WTC11 (cell line): ENCODE measurements at regions not wholly inside any gene's neighbourhood (a gene's known extent, or its start where the extent isn't known, plus 50 kb on each side); places are given as distances from the start of the nearest gene placed in this dataset.

Experiments
- ATAC-seq: fragments of 200-7000 bp; cut with Tn5 transposase; 2 replicates; pipeline ENCODE4 v1.10.0; 2021; ENCODE audit warnings: mild to moderate bottlenecking, moderate library complexity
- CTCF ChIA-PET: fragments of 300-600 bp; sonication (Branson Sonifier 250); formaldehyde crosslinking; loops from one replicate; lab custom pipeline; 2021; ENCODE audit warnings: antibody characterized with exemption; lab: Charles Lee
- POLR2A ChIA-PET: fragments of 350-600 bp; sonication (Branson Sonifier 250); formaldehyde crosslinking; loops from one replicate; lab custom pipeline; 2021; ENCODE audit warnings: antibody characterized with exemption; lab: Charles Lee
- DNase-seq: peaks from one replicate; pipeline ENCODE4 v3.0.0; 2021; ENCODE audit warnings: low spot score
- H3K27ac Mint-ChIP-seq: 2 replicates; pipeline ENCODE4 v1.8.0; 2021; ENCODE audit warnings: mixed read lengths
- H3K27me3 Mint-ChIP-seq: 2 replicates; pipeline ENCODE4 v1.8.0; 2021; ENCODE audit warnings: low read depth, mild to moderate bottlenecking, moderate library complexity, mixed read lengths
- H3K36me3 Mint-ChIP-seq: 2 replicates; pipeline ENCODE4 v1.8.0; 2021; ENCODE audit warnings: mixed read lengths
- H3K4me1 Mint-ChIP-seq: 2 replicates; pipeline ENCODE4 v1.8.0; 2022; ENCODE audit warnings: mixed read lengths
- H3K4me3 Mint-ChIP-seq: 2 replicates; pipeline ENCODE4 v1.8.0; 2021; ENCODE audit warnings: mild to moderate bottlenecking, moderate library complexity, mixed read lengths
- H3K9me3 Mint-ChIP-seq: 2 replicates; pipeline ENCODE4 v1.8.0; 2021; ENCODE audit warnings: mixed read lengths
- ATF1 ChIP-seq: sonication (generic); formaldehyde crosslinking; IDR thresholded peaks from 2 replicates; pipeline ENCODE4 v1.8.1; 2023; ENCODE audit warnings: mild to moderate bottlenecking, moderate library complexity, missing genetic modification reagents
- ATF3 ChIP-seq: sonication (generic); formaldehyde crosslinking; conservative IDR thresholded peaks from 2 replicates; pipeline ENCODE4 v1.8.1; 2022; ENCODE audit warnings: mild to moderate bottlenecking, missing genetic modification reagents
- CREB1 ChIP-seq: sonication (generic); formaldehyde crosslinking; IDR thresholded peaks from 2 replicates; pipeline ENCODE4 v1.8.0; 2023; ENCODE audit warnings: mild to moderate bottlenecking, missing genetic modification reagents
- CREM ChIP-seq: sonication (generic); formaldehyde crosslinking; IDR thresholded peaks from 2 replicates; pipeline ENCODE4 v1.8.1; 2022; ENCODE audit warnings: mild to moderate bottlenecking, missing genetic modification reagents, moderate library complexity
- GRHL2 ChIP-seq: fragments of 250-450 bp; sonication (Bioruptor Pico); IDR thresholded peaks from 2 replicates; pipeline ENCODE4 v1.8.0; 2022; ENCODE audit warnings: mild to moderate bottlenecking, moderate library complexity; ENCODE audit not compliant: insufficient replicate concordance, severe bottlenecking
- IRF2 ChIP-seq: sonication (generic); formaldehyde crosslinking; IDR thresholded peaks from 2 replicates; pipeline ENCODE4 v1.8.0; 2022; ENCODE audit warnings: low read depth, missing genetic modification reagents, borderline replicate concordance
- NFYB ChIP-seq: sonication (generic); formaldehyde crosslinking; conservative IDR thresholded peaks from 2 replicates; pipeline ENCODE4 v1.8.0; 2022; ENCODE audit warnings: low read depth, missing genetic modification reagents
- ZNF121 ChIP-seq: sonication (generic); formaldehyde crosslinking; IDR thresholded peaks from 2 replicates; pipeline ENCODE4 v1.8.0; 2023; ENCODE audit warnings: missing genetic modification reagents
- ZNF232 ChIP-seq: sonication (generic); formaldehyde crosslinking; IDR thresholded peaks from 2 replicates; pipeline ENCODE4 v1.8.0; 2022; ENCODE audit warnings: mild to moderate bottlenecking, missing genetic modification reagents
- TF ChIP-seq, protein P1 (sequence below): fragments of 250-450 bp; sonication (Bioruptor Pico); IDR thresholded peaks from 2 replicates; pipeline ENCODE4 v1.9.0; 2021; ENCODE audit warnings: mild to moderate bottlenecking, borderline replicate concordance
- TF ChIP-seq, protein P2 (sequence below): sonication (generic); formaldehyde crosslinking; IDR thresholded peaks from 2 replicates; pipeline ENCODE4 v1.8.1; 2022; ENCODE audit warnings: mild to moderate bottlenecking, missing genetic modification reagents, moderate library complexity, borderline replicate concordance
- TF ChIP-seq, protein P3 (sequence below): sonication (generic); formaldehyde crosslinking; IDR thresholded peaks from 2 replicates; pipeline ENCODE4 v1.8.0; 2022; ENCODE audit warnings: mild to moderate bottlenecking, missing genetic modification reagents
- TF ChIP-seq, protein P4 (sequence below): sonication (generic); formaldehyde crosslinking; IDR thresholded peaks from 2 replicates; pipeline ENCODE4 v1.8.0; 2022; ENCODE audit warnings: mild to moderate bottlenecking, missing genetic modification reagents
- TF ChIP-seq, protein P5 (sequence below): sonication (generic); formaldehyde crosslinking; IDR thresholded peaks from 2 replicates; pipeline ENCODE4 v1.8.1; 2023; ENCODE audit warnings: mild to moderate bottlenecking, moderate library complexity, missing genetic modification reagents

DNA sequence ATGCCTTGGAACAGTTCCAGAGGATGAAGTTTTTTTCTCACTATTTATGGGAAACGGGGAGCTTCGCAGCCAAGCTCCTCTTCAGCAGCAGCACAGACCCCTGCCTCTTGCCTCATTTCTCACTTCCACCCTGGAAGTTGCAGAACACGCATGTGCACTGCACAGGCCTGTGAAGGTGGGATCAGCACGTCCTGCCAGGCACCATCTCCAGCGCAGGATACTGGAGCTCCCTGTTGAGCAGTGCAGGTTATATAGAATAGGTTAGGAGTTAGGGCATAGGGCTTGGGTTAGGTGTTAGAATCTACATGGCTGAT is 110.1 kb upstream of the CENPE start (continued):
- TF ChIP-seq CREB1 (CRISPR knock-in tag) (no peak), NFYB (CRISPR knock-in tag) (no peak), ATF3 (CRISPR knock-in tag) (no peak), IRF2 (CRISPR knock-in tag) (no peak), ZNF121 (no peak)
- TF ChIP-seq, protein P1, sequence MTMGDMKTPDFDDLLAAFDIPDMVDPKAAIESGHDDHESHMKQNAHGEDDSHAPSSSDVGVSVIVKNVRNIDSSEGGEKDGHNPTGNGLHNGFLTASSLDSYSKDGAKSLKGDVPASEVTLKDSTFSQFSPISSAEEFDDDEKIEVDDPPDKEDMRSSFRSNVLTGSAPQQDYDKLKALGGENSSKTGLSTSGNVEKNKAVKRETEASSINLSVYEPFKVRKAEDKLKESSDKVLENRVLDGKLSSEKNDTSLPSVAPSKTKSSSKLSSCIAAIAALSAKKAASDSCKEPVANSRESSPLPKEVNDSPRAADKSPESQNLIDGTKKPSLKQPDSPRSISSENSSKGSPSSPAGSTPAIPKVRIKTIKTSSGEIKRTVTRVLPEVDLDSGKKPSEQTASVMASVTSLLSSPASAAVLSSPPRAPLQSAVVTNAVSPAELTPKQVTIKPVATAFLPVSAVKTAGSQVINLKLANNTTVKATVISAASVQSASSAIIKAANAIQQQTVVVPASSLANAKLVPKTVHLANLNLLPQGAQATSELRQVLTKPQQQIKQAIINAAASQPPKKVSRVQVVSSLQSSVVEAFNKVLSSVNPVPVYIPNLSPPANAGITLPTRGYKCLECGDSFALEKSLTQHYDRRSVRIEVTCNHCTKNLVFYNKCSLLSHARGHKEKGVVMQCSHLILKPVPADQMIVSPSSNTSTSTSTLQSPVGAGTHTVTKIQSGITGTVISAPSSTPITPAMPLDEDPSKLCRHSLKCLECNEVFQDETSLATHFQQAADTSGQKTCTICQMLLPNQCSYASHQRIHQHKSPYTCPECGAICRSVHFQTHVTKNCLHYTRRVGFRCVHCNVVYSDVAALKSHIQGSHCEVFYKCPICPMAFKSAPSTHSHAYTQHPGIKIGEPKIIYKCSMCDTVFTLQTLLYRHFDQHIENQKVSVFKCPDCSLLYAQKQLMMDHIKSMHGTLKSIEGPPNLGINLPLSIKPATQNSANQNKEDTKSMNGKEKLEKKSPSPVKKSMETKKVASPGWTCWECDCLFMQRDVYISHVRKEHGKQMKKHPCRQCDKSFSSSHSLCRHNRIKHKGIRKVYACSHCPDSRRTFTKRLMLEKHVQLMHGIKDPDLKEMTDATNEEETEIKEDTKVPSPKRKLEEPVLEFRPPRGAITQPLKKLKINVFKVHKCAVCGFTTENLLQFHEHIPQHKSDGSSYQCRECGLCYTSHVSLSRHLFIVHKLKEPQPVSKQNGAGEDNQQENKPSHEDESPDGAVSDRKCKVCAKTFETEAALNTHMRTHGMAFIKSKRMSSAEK (CRISPR knock-in tag) = no peak
- TF ChIP-seq, protein P2, sequence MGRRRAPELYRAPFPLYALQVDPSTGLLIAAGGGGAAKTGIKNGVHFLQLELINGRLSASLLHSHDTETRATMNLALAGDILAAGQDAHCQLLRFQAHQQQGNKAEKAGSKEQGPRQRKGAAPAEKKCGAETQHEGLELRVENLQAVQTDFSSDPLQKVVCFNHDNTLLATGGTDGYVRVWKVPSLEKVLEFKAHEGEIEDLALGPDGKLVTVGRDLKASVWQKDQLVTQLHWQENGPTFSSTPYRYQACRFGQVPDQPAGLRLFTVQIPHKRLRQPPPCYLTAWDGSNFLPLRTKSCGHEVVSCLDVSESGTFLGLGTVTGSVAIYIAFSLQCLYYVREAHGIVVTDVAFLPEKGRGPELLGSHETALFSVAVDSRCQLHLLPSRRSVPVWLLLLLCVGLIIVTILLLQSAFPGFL (CRISPR knock-in tag) = no peak
- TF ChIP-seq, protein P3, sequence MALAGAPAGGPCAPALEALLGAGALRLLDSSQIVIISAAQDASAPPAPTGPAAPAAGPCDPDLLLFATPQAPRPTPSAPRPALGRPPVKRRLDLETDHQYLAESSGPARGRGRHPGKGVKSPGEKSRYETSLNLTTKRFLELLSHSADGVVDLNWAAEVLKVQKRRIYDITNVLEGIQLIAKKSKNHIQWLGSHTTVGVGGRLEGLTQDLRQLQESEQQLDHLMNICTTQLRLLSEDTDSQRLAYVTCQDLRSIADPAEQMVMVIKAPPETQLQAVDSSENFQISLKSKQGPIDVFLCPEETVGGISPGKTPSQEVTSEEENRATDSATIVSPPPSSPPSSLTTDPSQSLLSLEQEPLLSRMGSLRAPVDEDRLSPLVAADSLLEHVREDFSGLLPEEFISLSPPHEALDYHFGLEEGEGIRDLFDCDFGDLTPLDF (CRISPR knock-in tag) = no peak
- TF ChIP-seq, protein P4, sequence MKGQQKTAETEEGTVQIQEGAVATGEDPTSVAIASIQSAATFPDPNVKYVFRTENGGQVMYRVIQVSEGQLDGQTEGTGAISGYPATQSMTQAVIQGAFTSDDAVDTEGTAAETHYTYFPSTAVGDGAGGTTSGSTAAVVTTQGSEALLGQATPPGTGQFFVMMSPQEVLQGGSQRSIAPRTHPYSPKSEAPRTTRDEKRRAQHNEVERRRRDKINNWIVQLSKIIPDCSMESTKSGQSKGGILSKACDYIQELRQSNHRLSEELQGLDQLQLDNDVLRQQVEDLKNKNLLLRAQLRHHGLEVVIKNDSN (CRISPR knock-in tag) = no peak

GRCh38 chr4:103307453-103308247 is 109.5 kb upstream of the CENPE start:
- CTCF ChIA-PET = interaction anchor here (0.6 to 1.9 kb wide), 3 partner anchors 11 to 1102 kb away, joined by 3 to 5 read pairs (median 5); no protein-coding TSS in a partner anchor
- Mint-ChIP-seq H3K27me3 (no peaks in the 10 kb centered on the region), H3K36me3 (peaks cover 3% of the 10 kb centered on the region), H3K4me1 (peaks cover 44% of the 10 kb centered on the region), H3K4me3 (no peak overlapping the region), H3K27ac (0 out of 2 replicates have a peak overlapping the region, but pooled peaks have one; percentile 20), H3K9me3 (peaks cover 24% of the 10 kb centered on the region)
- DNase-seq (no peak), ATAC-seq (peak; percentile 61)
- POLR2A ChIA-PET = no interaction called here
- TF ChIP-seq ATF1 (CRISPR knock-in tag) (no peak), CREM (CRISPR knock-in tag) (no peak), CREB1 (CRISPR knock-in tag) (no peak), ZNF232 (CRISPR knock-in tag) (no peak), GRHL2 (CRISPR knock-in tag) (no peak)
- TF ChIP-seq, protein P5, sequence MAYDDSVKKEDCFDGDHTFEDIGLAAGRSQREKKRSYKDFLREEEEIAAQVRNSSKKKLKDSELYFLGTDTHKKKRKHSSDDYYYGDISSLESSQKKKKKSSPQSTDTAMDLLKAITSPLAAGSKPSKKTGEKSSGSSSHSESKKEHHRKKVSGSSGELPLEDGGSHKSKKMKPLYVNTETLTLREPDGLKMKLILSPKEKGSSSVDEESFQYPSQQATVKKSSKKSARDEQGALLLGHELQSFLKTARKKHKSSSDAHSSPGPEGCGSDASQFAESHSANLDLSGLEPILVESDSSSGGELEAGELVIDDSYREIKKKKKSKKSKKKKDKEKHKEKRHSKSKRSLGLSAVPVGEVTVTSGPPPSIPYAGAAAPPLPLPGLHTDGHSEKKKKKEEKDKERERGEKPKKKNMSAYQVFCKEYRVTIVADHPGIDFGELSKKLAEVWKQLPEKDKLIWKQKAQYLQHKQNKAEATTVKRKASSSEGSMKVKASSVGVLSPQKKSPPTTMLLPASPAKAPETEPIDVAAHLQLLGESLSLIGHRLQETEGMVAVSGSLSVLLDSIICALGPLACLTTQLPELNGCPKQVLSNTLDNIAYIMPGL (CRISPR knock-in tag) = no peak
- TF ChIP-seq, protein P3 (CRISPR knock-in tag) = no peak
